Suprapubic skin (tissue), 3 donors: ENCODE measurements at regions not wholly inside any gene's neighbourhood (a gene's known extent, or its start where the extent isn't known, plus 50 kb on each side); places are given as distances from the start of the nearest gene placed in this dataset.

Experiments
- CTCF ChIP-seq, 2 donors: fragments of 200-600 bp in 1 of 2; fragments of 450-650 bp in 1 of 2; sonication (generic) in 1 of 2; IDR thresholded peaks; one replicate each; pipeline ENCODE4 v1.5.1; 2016 to 2019; ENCODE audit warnings: antibody characterized with exemption in 2 of 2, mild to moderate bottlenecking in 1 of 2, moderate library complexity in 1 of 2
- EP300 ChIP-seq: sonication (generic); formaldehyde crosslinking; IDR thresholded peaks from one replicate; pipeline ENCODE4 v1.6.1; 2017; ENCODE audit warnings: antibody characterized with exemption

GRCh38 chr9:31870276-31870675 is 514.2 kb upstream of the ACO1 start:
- no peak for TF ChIP-seq EP300
- TF ChIP-seq CTCF (IDR thresholded peaks at IDR 0.05): no peak
